Frontal cortex (tissue), 3 donors: ENCODE measurements at regions not wholly inside any gene's neighbourhood (a gene's known extent, or its start where the extent isn't known, plus 50 kb on each side); places are given as distances from the start of the nearest gene placed in this dataset.

Source experiments
- DNase-seq, 2 donors: peaks; one replicate each; pipeline ENCODE4 v3.0.0; 2012; ENCODE audit warnings: low spot score in 2 of 2
- FAIRE-seq: peaks from 2 replicates; lab custom pipeline; 2012; peaks lifted over from hg19 to GRCh38; lab: Jason Lieb, UNC
- donor health status: control.
- donor health status: control.
- donor health status: control.

GRCh38 chr1:212520746-212521145, 87.8 kb upstream of the ATF3 start:
- DNase-seq (no peak), FAIRE-seq (no peak)

GRCh38 chr1:212525479-212526110, 83.0 kb upstream of the ATF3 start:
- DNase-seq (no peak), FAIRE-seq (no peak)

DNA sequence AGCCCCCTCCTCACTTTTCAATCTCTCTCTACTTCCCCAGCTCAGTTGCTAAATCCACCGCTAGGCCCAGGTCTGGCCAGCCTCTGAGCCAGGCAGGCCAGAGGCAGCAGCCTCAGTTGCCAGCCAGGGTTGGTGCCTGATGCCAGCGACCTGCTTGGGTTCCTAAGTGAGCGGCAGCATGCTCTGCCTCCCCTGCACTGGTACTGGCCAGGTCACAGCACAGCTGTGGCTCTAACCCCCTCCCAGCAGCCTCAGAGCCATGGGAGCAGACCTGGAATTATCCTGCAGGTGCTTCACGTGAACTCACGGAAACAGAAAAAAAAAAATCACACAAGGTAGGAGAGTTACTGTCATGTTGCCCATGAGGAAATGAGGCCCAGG, 82.5 kb upstream of the ATF3 start:
- FAIRE-seq, result no peak
- DNase-seq, result no peak

DNA sequence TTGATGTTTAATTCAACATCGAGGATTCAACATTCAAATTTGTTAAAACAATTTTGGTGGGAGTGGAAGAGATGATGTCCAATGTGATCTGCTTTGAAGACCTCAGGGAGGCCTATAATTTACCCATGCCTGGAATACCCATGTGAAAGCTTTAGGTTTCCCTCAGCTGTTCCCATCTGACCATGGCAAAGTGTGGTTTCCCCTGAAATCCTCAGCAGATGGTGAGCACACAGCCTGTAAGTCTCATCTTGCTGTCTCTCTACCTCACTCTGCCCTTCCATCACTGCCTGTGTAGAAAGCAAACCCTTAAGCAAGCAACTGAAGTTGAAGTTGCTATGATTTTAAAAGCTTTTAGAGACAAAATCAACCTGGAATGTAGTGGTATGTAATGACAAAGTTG, 80.1 kb upstream of the ATF3 start:
- no peak for DNase-seq
- no peak for FAIRE-seq

DNA sequence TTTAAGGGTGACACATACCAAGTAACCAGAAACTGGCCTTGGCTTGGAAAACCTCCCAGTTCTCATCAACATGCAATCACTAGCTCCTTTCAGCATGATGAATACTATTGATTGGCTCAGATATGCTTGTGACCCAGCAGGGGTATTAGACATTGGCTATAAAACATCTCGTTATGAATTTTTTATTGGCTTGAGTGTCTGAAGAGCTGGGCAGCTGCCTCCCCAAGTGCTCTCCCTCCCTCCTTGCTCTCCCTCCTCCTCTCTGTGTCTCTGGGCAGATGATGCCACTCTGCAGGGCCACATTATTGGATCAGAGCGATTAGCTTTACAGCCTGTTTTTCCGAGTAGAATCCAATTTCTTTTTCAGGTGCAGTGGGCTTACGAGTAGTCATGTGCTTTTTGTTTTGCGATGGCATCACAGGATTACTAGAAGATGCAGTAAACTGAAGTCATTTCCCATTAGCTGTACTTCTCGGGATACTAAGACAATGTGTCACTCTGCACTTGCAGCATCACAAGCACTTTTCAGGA, 79.3 kb upstream of the ATF3 start:
- DNase-seq, result no peak
- FAIRE-seq, result no peak

DNA sequence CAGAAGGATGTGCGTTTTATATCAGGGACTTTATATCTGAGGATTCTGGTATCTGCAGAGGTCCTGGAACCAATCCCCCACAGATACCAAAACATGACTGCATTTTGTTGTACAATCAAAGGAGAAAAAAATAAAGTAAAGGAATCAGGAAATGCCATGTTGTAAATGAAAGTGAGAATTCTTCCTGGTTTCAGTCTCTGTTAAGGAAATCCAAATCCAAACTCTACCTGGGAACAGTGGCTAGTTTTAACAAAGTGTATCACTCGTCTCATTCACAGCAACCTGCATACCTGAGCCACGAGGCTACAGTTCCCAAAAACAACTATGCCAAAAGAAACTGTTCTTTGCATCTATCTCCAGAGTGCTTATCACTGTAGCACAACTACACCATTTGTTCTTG, 77.3 kb upstream of the ATF3 start:
- no peak for FAIRE-seq

GRCh38 chr1:212531796-212532195, 76.8 kb upstream of the ATF3 start:
- DNase-seq, result no peak

More for the DNA sequence above, 77.3 kb upstream of the ATF3 start:
- no peak for DNase-seq

DNA sequence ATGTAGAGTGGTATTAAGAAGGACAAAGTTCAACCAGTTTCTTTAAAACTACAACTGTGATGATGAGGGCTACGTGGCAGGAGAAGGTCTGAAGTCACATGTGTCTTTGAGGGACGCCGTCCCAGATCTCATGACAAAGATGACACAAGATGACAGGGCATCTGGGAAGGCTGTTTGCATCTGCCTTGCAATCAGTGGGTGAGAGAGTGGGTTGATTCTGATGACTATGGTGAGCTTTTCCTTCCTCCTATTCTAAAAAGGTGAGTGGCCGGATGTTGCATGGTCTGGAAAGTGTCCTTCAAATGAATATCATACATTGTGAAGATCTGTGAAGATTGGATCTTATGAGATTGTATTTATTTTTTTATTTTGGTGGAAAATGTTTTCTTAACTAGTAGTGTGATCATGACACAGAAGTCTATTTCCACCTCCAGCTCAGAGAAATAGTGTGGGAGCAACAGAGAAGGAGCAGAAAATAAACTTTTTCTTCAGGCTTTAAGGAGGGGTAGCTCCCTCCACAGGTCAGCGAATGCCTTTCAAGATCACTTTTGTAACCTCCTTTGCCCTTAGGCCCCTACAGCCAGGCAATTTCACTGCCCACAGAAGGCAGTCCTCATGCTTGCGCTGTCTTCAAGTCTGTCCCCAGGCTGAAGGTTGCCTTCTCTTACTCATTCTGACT, 76.0 kb upstream of the ATF3 start:
- DNase-seq (no peak), FAIRE-seq (no peak)

More at GRCh38 chr1:212531796-212532195, 76.8 kb upstream of the ATF3 start:
- FAIRE-seq, result no peak

- FAIRE-seq, result no peak
Observed at GRCh38 chr1:212533148-212533517, 75.4 kb upstream of the ATF3 start.

DNA sequence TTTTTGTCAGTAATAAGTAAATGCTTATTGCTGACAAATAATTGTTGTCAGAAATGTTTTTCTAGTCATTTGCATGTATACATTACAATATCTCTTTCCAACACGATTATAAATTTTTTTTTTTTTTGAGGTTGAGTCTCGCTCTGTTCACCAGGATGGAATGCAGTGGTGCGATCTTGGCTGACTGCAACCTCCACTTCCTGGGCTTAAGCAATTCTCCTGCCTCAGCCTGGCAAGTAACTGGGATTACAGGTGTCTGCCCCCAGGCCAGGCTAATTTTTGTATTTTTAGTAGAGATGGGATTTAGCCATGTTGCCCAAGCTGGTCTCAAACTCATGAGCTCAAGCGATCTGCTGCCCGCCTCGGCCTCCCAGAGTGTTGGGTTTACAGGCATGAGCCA, 72.0 kb upstream of the ATF3 start:
- no peak for DNase-seq
- FAIRE-seq, result no peak

More at GRCh38 chr1:212533148-212533517, 75.4 kb upstream of the ATF3 start:
- DNase-seq, result no peak

- FAIRE-seq, result no peak
- no peak for DNase-seq
Observed at GRCh38 chr1:212537610-212538009, 71.0 kb upstream of the ATF3 start.

DNA sequence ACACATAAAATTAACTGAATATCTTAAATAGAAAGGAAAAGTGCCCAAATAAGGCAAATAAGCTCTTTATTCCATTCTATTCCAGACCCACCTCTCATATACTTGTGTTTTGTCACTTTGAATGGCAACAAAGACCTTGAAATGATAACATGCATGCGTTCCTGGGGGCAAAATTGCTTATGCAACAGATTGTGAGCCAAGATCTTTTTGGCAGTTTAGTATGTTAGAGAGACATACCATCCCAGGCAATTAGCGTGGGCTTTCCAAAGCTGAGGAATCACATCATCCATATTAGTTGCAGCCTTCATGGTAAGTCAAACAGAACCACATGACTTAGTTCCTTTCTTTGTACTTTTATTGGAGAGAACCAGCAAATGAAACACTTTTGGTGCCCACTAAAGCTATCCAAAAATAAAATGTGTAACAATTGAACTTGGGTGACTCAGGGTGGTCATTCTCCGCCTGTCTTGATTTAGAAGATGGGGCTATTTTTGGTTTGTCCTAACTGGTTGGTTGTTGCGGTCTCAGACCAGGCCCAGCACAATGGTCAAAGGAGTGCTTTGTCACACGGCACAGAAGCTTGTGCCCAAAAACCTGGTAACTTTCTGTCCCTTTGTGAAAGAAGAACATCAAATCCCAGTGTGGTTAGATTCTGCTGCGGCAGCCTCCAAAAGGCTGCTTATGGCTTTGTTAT, 68.7 kb upstream of the ATF3 start:
- FAIRE-seq (no peak), DNase-seq (no peak)

GRCh38 chr1:212542761-212543187, 65.8 kb upstream of the ATF3 start:
- FAIRE-seq, result no peak

DNA sequence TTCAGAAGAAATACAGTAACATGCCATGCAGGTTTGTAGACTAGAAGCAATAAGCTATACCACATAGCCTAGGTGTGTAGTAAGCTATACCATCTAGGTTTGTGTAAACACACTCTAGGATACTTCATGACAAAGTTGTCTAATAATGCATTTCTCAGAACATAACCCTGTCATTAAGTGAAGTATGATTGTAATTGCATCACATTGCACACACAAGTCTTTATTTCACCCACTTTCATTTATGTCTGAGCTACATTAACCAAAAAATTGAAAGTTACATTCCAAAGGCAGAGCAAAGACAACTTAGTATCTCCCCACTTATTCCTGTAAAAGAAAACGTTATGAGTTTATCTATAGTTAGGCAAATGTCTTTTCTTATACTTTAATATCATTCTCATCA, 64.5 kb upstream of the ATF3 start:
- DNase-seq, result no peak
- FAIRE-seq, result no peak

More at GRCh38 chr1:212542761-212543187, 65.8 kb upstream of the ATF3 start:
- DNase-seq, result no peak

GRCh38 chr1:212545941-212546635, 62.5 kb upstream of the ATF3 start:
- no peak for FAIRE-seq
- DNase-seq, result no peak

DNA sequence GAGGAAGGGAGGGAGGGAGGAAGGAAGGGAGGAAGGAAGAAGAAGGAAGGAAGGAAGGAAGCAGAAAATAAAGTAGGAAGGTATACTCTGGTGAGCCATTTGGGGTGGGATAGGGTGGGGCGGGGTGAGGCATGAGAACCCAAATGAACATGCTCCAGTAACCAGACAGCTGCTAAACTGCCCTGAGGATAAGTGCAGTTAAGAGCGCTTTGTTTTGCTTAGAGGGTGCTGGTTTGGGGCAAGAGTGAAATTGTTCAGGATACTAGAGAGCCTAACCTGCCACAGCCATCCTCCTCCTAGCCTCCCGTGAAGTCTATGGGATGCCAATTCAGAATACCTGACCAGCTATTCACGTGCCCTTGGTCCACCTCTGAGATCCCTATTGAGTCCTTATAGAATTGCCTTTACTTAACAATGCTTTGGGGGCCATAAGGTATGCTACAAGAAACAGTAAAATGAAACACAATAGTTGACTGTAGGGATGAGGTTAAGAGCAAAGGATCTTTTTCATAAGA, 59.0 kb upstream of the ATF3 start:
- FAIRE-seq (no peak), DNase-seq (no peak)

DNA sequence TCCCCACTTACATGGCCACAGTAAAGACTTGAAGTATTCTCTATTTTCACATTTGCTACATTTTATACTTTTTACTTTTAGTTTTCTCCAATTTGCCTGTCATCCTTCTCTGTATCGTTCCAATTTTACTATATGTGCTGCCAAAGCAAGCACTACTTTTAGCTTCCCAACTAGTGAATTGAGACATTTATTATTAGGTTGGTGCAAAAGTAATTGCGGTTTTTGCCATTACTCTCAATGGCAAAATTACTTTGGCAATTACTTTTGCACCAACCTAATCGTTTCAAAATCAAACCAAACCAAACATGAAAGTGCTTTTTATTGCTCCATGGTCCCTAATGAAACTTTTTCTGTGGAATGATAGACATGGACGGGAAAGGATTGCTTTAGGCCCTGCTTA, 56.6 kb upstream of the ATF3 start:
- no peak for FAIRE-seq

DNA sequence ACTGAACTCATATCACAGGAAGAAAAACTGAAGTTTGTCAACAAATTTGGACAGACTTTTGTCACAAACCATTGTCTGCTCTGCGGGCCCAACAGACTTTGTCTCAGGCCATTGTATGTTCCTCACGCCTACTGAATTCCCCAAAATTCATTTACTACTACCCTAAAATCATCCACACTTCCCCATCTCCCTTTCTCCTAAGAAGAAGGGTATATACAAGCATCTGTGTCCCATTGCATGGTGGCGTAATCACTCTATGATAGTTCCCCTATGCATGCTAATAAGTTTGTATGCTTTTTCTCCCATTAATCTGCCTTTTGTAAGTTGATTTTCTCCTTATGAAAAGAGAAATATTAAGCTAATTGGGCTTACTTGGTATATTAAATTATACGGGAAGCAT, 54.9 kb upstream of the ATF3 start:
- FAIRE-seq, result no peak

More for the DNA sequence above, 56.6 kb upstream of the ATF3 start:
- DNase-seq, result no peak

DNA sequence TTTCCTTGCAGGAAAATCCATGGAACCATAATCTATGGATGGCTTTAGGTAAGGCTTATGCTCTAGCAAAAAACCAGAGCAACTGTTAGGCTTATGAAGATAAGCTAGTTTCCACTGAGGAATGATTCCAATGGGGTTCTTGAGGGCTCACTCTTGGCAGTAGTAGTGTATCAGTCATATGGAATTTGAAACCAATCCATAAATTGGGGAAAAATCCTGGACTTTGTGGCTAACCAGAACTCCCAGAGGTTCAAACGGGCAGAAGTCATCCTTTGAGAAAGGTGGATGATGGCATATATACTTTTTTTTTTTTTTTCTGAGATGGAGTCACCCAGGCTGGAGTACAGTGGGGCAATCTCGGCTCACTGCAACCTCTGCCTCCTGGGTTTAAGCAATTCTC, 54.2 kb upstream of the ATF3 start:
- FAIRE-seq, result no peak
- DNase-seq, result no peak

More for the DNA sequence above, 54.9 kb upstream of the ATF3 start:
- no peak for DNase-seq

- no peak for FAIRE-seq
- no peak for DNase-seq
Observed at GRCh38 chr1:212555426-212555825, 53.1 kb upstream of the ATF3 start.
